CD4-positive, alpha-beta T cell treated with Interferon gamma for 1 hour (primary cell): ENCODE measurements at regions not wholly inside any gene's neighbourhood (a gene's known extent, or its start where the extent isn't known, plus 50 kb on each side); places are given as distances from the start of the nearest gene placed in this dataset.

Experiments used
- DNase-seq: peaks from one replicate; pipeline ENCODE4 v3.0.0-alpha.2; 2020

- DNase-seq: no peak
Observed at GRCh38 chr21:26784974-26785373, 60.2 kb downstream of the ADAMTS1 start.

GRCh38 chr21:26783466-26784195 lies 61.6 kb downstream of the ADAMTS1 start:
- no peak for DNase-seq

GRCh38 chr21:26782747-26783146 lies 62.5 kb downstream of the ADAMTS1 start:
- no peak for DNase-seq

GRCh38 chr21:26782331-26782730 lies 62.9 kb downstream of the ADAMTS1 start:
- DNase-seq: no peak

- DNase-seq: no peak
Observed at GRCh38 chr21:26781331-26781730, 63.9 kb downstream of the ADAMTS1 start.

- DNase-seq: no peak
Observed at GRCh38 chr21:26777166-26777565, 68.0 kb downstream of the ADAMTS1 start.

- no peak for DNase-seq
Observed at GRCh38 chr21:26776310-26777021, 68.7 kb downstream of the ADAMTS1 start.

- DNase-seq: no peak
Observed at GRCh38 chr21:26773058-26773457, 72.2 kb downstream of the ADAMTS1 start.

- no peak for DNase-seq
Observed at GRCh38 chr21:26769613-26770188, 75.5 kb downstream of the ADAMTS1 start.

- no peak for DNase-seq
Observed at GRCh38 chr21:26766826-26767325, 78.3 kb downstream of the ADAMTS1 start.

GRCh38 chr21:26761174-26761915 lies 83.9 kb downstream of the ADAMTS1 start:
- DNase-seq: no peak

- no peak for DNase-seq
Observed at GRCh38 chr21:26759731-26760130, 85.5 kb downstream of the ADAMTS1 start.

GRCh38 chr21:26758083-26758880 lies 86.9 kb downstream of the ADAMTS1 start:
- DNase-seq: no peak

GRCh38 chr21:26756491-26757159 lies 88.6 kb downstream of the ADAMTS1 start:
- DNase-seq: no peak

GRCh38 chr21:26754853-26755252 lies 90.4 kb downstream of the ADAMTS1 start:
- no peak for DNase-seq

GRCh38 chr21:26753822-26754221 lies 91.4 kb downstream of the ADAMTS1 start:
- no peak for DNase-seq

GRCh38 chr21:26752849-26753248 lies 92.4 kb downstream of the ADAMTS1 start:
- DNase-seq: no peak

GRCh38 chr21:26751305-26751704 lies 93.9 kb downstream of the ADAMTS1 start:
- DNase-seq: no peak

GRCh38 chr21:26748066-26748465 lies 97.1 kb downstream of the ADAMTS1 start:
- no peak for DNase-seq

- DNase-seq: no peak
Observed at GRCh38 chr21:26747216-26747615, 98.0 kb downstream of the ADAMTS1 start.

- DNase-seq: no peak
Observed at GRCh38 chr21:26743524-26743923, 101.7 kb downstream of the ADAMTS1 start.

GRCh38 chr21:26739189-26739588 lies 106.0 kb downstream of the ADAMTS1 start:
- no peak for DNase-seq
